ENCODE measurements at regions not wholly inside any gene's neighbourhood (a gene's known extent, or its start where the extent isn't known, plus 50 kb on each side); places are given as distances from the start of the nearest gene placed in this dataset.

GRCh38 chr9:89865981-89866380 lies 261.2 kb downstream of the GADD45G start:
- no peaks in the 10 kb centered on the region for H3K9me3 ChIP-seq (replicated peaks; ENCODE audit: insufficient read depth, low read length)
- H3K27ac ChIP-seq (ENCODE audit: low read length), result no peak overlapping the region
- no peaks in the 10 kb centered on the region for H3K27me3 ChIP-seq (replicated peaks; ENCODE audit: insufficient read depth, low read length)

GRCh38 chr9:89866701-89867100 lies 261.9 kb downstream of the GADD45G start:
- H3F3A ChIP-seq (ENCODE audit: insufficient read depth, low read length), result no peaks in the 10 kb centered on the region
- no peaks in the 10 kb centered on the region for H3K36me3 ChIP-seq (replicated peaks; ENCODE audit: insufficient read depth, low read length)
- no peak overlapping the region for H3K9ac ChIP-seq (ENCODE audit: low read length)
- no peak for DNase-seq
- no peaks in the 10 kb centered on the region for H3K27me3 ChIP-seq (replicated peaks; ENCODE audit: insufficient read depth, low read length)
- no peaks in the 10 kb centered on the region for H3K4me1 ChIP-seq (ENCODE audit: low read length)
- no peak overlapping the region for H3K27ac ChIP-seq (ENCODE audit: low read length)
- no peak overlapping the region for H3K4me2 ChIP-seq (ENCODE audit: low read depth, low read length)
- H3K9me2 ChIP-seq (replicated peaks; ENCODE audit: insufficient read depth, low read length), result no peaks in the 10 kb centered on the region
- no peak overlapping the region for H3K4me3 ChIP-seq (ENCODE audit: low read length)
- H3K79me2 ChIP-seq (ENCODE audit: low read length), result no peaks in the 10 kb centered on the region
- no peaks in the 10 kb centered on the region for H4K20me1 ChIP-seq (ENCODE audit: insufficient read depth, low read length)
- H2AFZ ChIP-seq (ENCODE audit: low read length), result no peak overlapping the region
- no peaks in the 10 kb centered on the region for H3K9me3 ChIP-seq (replicated peaks; ENCODE audit: insufficient read depth, low read length)
- TF ChIP-seq EZH2 (optimal IDR thresholded peaks at IDR 0.05; ENCODE audit: low read depth, low read length) (no peak), EZH2phosphoT487 (IDR thresholded peaks at IDR 0.05; ENCODE audit: low read length) (no peak), CTCF (IDR thresholded peaks at IDR 0.05; ENCODE audit: low read length) (no peak)

More at GRCh38 chr9:89865981-89866380, 261.2 kb downstream of the GADD45G start:
- Histone ChIP-seq H3K9ac (ENCODE audit: low read length) (no peak overlapping the region), H3K4me1 (ENCODE audit: low read length) (no peaks in the 10 kb centered on the region), H4K20me1 (ENCODE audit: insufficient read depth, low read length) (no peaks in the 10 kb centered on the region), H2AFZ (ENCODE audit: low read length) (no peak overlapping the region), H3F3A (ENCODE audit: insufficient read depth, low read length) (no peaks in the 10 kb centered on the region), H3K79me2 (ENCODE audit: low read length) (no peaks in the 10 kb centered on the region), H3K9me2 (replicated peaks; ENCODE audit: insufficient read depth, low read length) (no peaks in the 10 kb centered on the region), H3K4me3 (ENCODE audit: low read length) (no peak overlapping the region), H3K36me3 (replicated peaks; ENCODE audit: insufficient read depth, low read length) (no peaks in the 10 kb centered on the region), H3K4me2 (ENCODE audit: low read depth, low read length) (no peak overlapping the region)
- DNase-seq, result no peak
- TF ChIP-seq CTCF (IDR thresholded peaks at IDR 0.05; ENCODE audit: low read length), result no peak
- no peak for TF ChIP-seq EZH2 (optimal IDR thresholded peaks at IDR 0.05; ENCODE audit: low read depth, low read length)
- TF ChIP-seq EZH2phosphoT487 (IDR thresholded peaks at IDR 0.05; ENCODE audit: low read length), result no peak

- H3K9me3 ChIP-seq (replicated peaks; ENCODE audit: insufficient read depth, low read length), result no peaks in the 10 kb centered on the region
- TF ChIP-seq EZH2phosphoT487 (IDR thresholded peaks at IDR 0.05; ENCODE audit: low read length), result no peak
- TF ChIP-seq EZH2 (optimal IDR thresholded peaks at IDR 0.05; ENCODE audit: low read depth, low read length), result no peak
- no peak for TF ChIP-seq CTCF (IDR thresholded peaks at IDR 0.05; ENCODE audit: low read length)
- no peaks in the 10 kb centered on the region for H4K20me1 ChIP-seq (ENCODE audit: insufficient read depth, low read length)
- no peaks in the 10 kb centered on the region for H3K36me3 ChIP-seq (replicated peaks; ENCODE audit: insufficient read depth, low read length)
- H3K9me2 ChIP-seq (replicated peaks; ENCODE audit: insufficient read depth, low read length), result no peaks in the 10 kb centered on the region
- no peaks in the 10 kb centered on the region for H3K79me2 ChIP-seq (ENCODE audit: low read length)
- H3K27me3 ChIP-seq (replicated peaks; ENCODE audit: insufficient read depth, low read length), result no peaks in the 10 kb centered on the region
- H3F3A ChIP-seq (ENCODE audit: insufficient read depth, low read length), result no peaks in the 10 kb centered on the region
- H3K4me3 ChIP-seq (ENCODE audit: low read length), result no peak overlapping the region
- no peak for DNase-seq
- no peak overlapping the region for H3K9ac ChIP-seq (ENCODE audit: low read length)
- no peaks in the 10 kb centered on the region for H3K4me1 ChIP-seq (ENCODE audit: low read length)
- no peak overlapping the region for H3K27ac ChIP-seq (ENCODE audit: low read length)
- H3K4me2 ChIP-seq (ENCODE audit: low read depth, low read length), result no peak overlapping the region
- no peak overlapping the region for H2AFZ ChIP-seq (ENCODE audit: low read length)
Observed at GRCh38 chr9:89868100-89868499, 263.3 kb downstream of the GADD45G start.
